Endothelial cell (in vitro differentiated cells): ENCODE measurements at regions not wholly inside any gene's neighbourhood (a gene's known extent, or its start where the extent isn't known, plus 50 kb on each side); places are given as distances from the start of the nearest gene placed in this dataset.
A peak's percentile ranks its signal among the peaks of the same experiment; 100 is the strongest.

ENCODE experiments used
- DNase-seq: peaks from one replicate; pipeline ENCODE4 v3.0.0; 2021; ENCODE audit warnings: low spot score
- H3K27ac Mint-ChIP-seq: one replicate; pipeline ENCODE4 v1.8.0; 2021; ENCODE audit warnings: mixed read lengths, inconsistent platforms; ENCODE audit not compliant: unreplicated experiment
- H3K27me3 Mint-ChIP-seq: one replicate; pipeline ENCODE4 v1.8.0; 2021; ENCODE audit warnings: mild to moderate bottlenecking, moderate library complexity, mixed read lengths, inconsistent platforms; ENCODE audit not compliant: unreplicated experiment
- H3K36me3 Mint-ChIP-seq: one replicate; pipeline ENCODE4 v1.8.0; 2021; ENCODE audit warnings: mild to moderate bottlenecking, low read depth, mixed read lengths, inconsistent platforms; ENCODE audit not compliant: unreplicated experiment
- H3K4me1 Mint-ChIP-seq: one replicate; pipeline ENCODE4 v1.8.0; 2021; ENCODE audit warnings: mild to moderate bottlenecking, mixed read lengths, inconsistent platforms; ENCODE audit not compliant: unreplicated experiment
- H3K4me3 Mint-ChIP-seq: one replicate; pipeline ENCODE4 v1.8.0; 2021; ENCODE audit warnings: mild to moderate bottlenecking, mixed read lengths, inconsistent platforms; ENCODE audit not compliant: unreplicated experiment
- H3K9me3 Mint-ChIP-seq: one replicate; pipeline ENCODE4 v1.8.0; 2021; ENCODE audit warnings: mixed read lengths, inconsistent platforms; ENCODE audit not compliant: unreplicated experiment
- CTCF ChIP-seq: fragments of 200-600 bp; sonication (generic); IDR thresholded peaks from one replicate; pipeline ENCODE4 v1.5.0; 2021; ENCODE audit warnings: antibody characterized with exemption; ENCODE audit not compliant: unreplicated experiment

DNA sequence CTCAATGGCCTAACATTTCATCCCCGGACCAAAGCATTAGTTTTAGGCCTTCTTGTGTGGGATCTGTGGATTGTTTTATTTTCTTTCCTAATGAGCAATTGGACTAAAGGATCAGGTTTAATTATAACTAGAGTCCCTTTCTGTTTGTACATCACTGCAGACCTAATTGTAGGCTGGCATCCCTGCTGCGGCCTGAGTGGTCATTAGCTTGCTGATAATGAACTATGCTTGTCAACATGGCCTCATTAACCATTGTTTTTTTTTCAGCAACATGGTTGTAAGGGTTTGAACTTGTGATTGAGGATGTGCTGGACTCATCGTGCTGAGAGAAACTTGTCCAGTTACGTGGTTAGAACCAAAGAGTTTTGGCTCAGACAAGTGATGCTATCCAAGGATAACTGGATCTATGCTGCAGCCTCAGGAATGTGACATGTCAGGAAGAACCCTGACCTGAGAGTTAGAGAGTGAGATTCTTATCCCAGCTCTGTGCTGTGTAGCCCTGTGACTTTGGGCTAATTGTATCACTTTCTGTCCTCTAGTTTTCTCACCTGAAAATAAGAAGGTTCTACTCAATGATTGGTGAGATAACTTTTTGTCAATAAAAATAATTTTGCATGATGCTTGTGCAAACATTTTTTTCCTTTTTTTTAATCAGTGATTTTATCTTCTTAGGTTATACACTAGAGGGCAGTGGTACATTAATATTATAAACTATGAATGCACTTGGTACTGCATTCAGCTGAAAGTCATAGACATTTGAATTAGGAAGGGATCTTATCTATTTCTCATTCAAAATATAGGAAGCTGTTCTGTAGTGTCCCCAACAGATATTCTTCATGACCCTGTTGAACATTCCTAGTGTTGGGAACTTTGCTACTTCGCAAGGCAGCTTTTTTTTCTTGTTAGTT lies 140.9 kb downstream of the RNF144B start:
- H3K27me3 Mint-ChIP-seq = no peaks in the 10 kb centered on the region
- H3K4me1 Mint-ChIP-seq = peaks cover 10% of the 10 kb centered on the region
- no peak overlapping the region for H3K4me3 Mint-ChIP-seq
- no peak overlapping the region for H3K27ac Mint-ChIP-seq
- TF ChIP-seq CTCF = peak; percentile 35
- no peaks in the 10 kb centered on the region for H3K9me3 Mint-ChIP-seq
- no peaks in the 10 kb centered on the region for H3K36me3 Mint-ChIP-seq
- DNase-seq = no peak

DNA sequence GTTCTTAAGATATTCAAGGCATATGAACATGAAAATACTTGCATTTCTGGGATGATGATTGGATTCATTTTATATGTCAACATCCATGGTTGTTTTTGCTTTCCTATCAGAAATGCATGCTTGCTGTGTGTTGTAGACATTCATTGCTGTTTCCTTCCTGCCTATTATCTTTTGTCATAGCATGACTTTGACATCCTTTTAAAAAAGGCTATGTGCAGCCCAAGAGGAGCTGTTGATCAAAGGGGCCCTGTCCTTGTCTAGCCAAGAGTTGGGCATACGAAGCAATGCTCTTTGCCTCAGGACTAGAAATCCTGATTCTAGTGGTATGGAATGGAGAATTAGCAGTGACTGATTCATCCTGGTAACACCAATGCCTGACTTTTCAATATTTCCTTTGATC lies 143.1 kb downstream of the RNF144B start:
- Mint-ChIP-seq H3K36me3 (no peaks in the 10 kb centered on the region), H3K4me3 (no peak overlapping the region), H3K27ac (no peak overlapping the region), H3K27me3 (no peaks in the 10 kb centered on the region), H3K4me1 (peaks cover 10% of the 10 kb centered on the region), H3K9me3 (no peaks in the 10 kb centered on the region)
- no peak for DNase-seq
- no peak for TF ChIP-seq CTCF

DNA sequence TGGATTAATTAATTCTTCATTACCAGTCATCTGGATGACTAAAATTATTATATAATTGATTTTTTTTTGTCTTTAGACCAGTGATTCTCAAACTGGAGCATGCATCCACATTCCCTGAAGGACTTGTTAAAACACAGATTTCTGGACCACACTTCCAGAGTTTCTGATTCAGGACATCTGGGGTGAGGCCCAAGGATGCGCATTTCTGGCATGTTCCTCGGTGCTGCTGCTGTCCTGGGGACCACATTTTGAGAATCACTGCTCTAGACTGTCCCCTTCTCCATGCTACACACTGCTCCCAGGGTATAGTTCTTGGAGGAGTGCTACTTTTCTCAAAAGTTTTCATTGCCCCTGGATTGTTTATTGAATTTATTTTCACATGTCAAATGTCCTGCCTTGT lies 145.0 kb downstream of the RNF144B start:
- Mint-ChIP-seq H3K9me3 (no peaks in the 10 kb centered on the region), H3K4me1 (peaks cover 10% of the 10 kb centered on the region), H3K4me3 (no peak overlapping the region), H3K36me3 (no peaks in the 10 kb centered on the region), H3K27ac (no peak overlapping the region), H3K27me3 (no peaks in the 10 kb centered on the region)
- DNase-seq = no peak
- no peak for TF ChIP-seq CTCF

- Mint-ChIP-seq H3K27me3 (no peaks in the 10 kb centered on the region), H3K4me1 (peaks cover 10% of the 10 kb centered on the region), H3K9me3 (no peaks in the 10 kb centered on the region), H3K36me3 (no peaks in the 10 kb centered on the region), H3K4me3 (no peak overlapping the region), H3K27ac (no peak overlapping the region)
- no peak for DNase-seq
- TF ChIP-seq CTCF = no peak
These were observed 146.6 kb downstream of the RNF144B start for GRCh38 chr6:18533793-18534192.

- no peak for DNase-seq
- Mint-ChIP-seq H3K9me3 (no peaks in the 10 kb centered on the region), H3K27ac (no peak overlapping the region), H3K4me1 (no peaks in the 10 kb centered on the region), H3K4me3 (no peak overlapping the region), H3K27me3 (no peaks in the 10 kb centered on the region), H3K36me3 (no peaks in the 10 kb centered on the region)
- TF ChIP-seq CTCF = no peak
These were observed 149.5 kb downstream of the RNF144B start for GRCh38 chr6:18536591-18537055.
